ENCODE measurements at regions not wholly inside any gene's neighbourhood (a gene's known extent, or its start where the extent isn't known, plus 50 kb on each side); places are given as distances from the start of the nearest gene placed in this dataset.

DNA sequence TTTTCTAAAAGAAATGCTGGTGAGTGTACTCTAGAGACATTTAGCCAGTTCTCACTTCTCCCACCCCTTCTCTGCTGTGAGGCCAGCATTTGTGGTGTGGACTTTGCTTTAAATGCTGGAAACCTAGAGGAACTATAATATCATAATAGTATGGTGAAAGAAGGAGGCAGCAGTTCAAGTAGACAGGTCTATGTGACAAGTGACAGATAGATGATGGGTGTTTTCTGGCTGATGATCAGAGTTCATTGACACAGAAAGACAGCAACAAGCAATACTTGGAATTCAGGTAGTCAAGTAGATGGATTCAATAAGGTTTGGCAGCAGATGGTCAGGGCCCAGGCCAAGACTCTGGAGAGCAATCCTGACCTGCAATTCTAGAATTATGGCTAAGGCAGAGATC lies 317.5 kb downstream of the PCDH7 start:
- TF ChIP-seq, protein P1, sequence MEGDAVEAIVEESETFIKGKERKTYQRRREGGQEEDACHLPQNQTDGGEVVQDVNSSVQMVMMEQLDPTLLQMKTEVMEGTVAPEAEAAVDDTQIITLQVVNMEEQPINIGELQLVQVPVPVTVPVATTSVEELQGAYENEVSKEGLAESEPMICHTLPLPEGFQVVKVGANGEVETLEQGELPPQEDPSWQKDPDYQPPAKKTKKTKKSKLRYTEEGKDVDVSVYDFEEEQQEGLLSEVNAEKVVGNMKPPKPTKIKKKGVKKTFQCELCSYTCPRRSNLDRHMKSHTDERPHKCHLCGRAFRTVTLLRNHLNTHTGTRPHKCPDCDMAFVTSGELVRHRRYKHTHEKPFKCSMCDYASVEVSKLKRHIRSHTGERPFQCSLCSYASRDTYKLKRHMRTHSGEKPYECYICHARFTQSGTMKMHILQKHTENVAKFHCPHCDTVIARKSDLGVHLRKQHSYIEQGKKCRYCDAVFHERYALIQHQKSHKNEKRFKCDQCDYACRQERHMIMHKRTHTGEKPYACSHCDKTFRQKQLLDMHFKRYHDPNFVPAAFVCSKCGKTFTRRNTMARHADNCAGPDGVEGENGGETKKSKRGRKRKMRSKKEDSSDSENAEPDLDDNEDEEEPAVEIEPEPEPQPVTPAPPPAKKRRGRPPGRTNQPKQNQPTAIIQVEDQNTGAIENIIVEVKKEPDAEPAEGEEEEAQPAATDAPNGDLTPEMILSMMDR (conservative IDR thresholded peaks at IDR 0.05 in 1 of 2, IDR thresholded peaks at IDR 0.05 in 1 of 2; ENCODE audit: low read depth in 1 of 2, low read length in 2 of 2), result no peak
- no peak for TF ChIP-seq EZH2 (IDR thresholded peaks at IDR 0.05; ENCODE audit: low read length, missing control alignments)

All from fibroblast of lung (primary cell).